ENCODE measurements at regions not wholly inside any gene's neighbourhood (a gene's known extent, or its start where the extent isn't known, plus 50 kb on each side); places are given as distances from the start of the nearest gene placed in this dataset.
"Not testable (repeated sequence)": the region's sequence is repeated elsewhere in the genome, so short reads cannot be mapped to it uniquely, and the experiment has no call there.

GRCh38 chr4:54586320-54586955 lies 71.3 kb upstream of the KIT start:
- no peak for DNase-seq

- DNase-seq = no peak
Observed at GRCh38 chr4:54587107-54587891, 70.5 kb upstream of the KIT start.

- DNase-seq = no peak
Observed at GRCh38 chr4:54588404-54588803, 69.4 kb upstream of the KIT start.

- no peak for DNase-seq
Observed at GRCh38 chr4:54589586-54589985, 68.2 kb upstream of the KIT start.

- no peak for DNase-seq
Observed at GRCh38 chr4:54593795-54594322, 63.9 kb upstream of the KIT start.

- no peak for DNase-seq
Observed at GRCh38 chr4:54596201-54596600, 61.6 kb upstream of the KIT start.

- not testable (repeated sequence) for DNase-seq
Observed at GRCh38 chr4:54597678-54598077, 60.1 kb upstream of the KIT start.

- not testable (repeated sequence) for DNase-seq
Observed at GRCh38 chr4:54602175-54602574, 55.6 kb upstream of the KIT start.

- no peak for DNase-seq
Observed at GRCh38 chr4:54607067-54607466, 50.7 kb upstream of the KIT start.

- no peak for DNase-seq
Observed at GRCh38 chr4:54607521-54607920, 50.2 kb upstream of the KIT start.
